Loucy (cell line): ENCODE measurements at regions not wholly inside any gene's neighbourhood (a gene's known extent, or its start where the extent isn't known, plus 50 kb on each side); places are given as distances from the start of the nearest gene placed in this dataset.

ENCODE experiments used
- EZH2phosphoT487 ChIP-seq: fragments of 200-600 bp; IDR thresholded peaks from 2 replicates; pipeline ENCODE4 v1.6.1; 2018; ENCODE audit warnings: antibody characterized with exemption, mild to moderate bottlenecking, moderate library complexity, borderline replicate concordance
- TF ChIP-seq, protein P1 (sequence below): fragments of 200-600 bp; sonication (generic); conservative IDR thresholded peaks from 2 replicates; pipeline ENCODE4 v1.5.1; 2014; ENCODE audit warnings: mild to moderate bottlenecking, antibody characterized with exemption, low read length

GRCh38 chr10:9657530-9657929, 1360.1 kb upstream of the CELF2 start:
- TF ChIP-seq, protein P1, sequence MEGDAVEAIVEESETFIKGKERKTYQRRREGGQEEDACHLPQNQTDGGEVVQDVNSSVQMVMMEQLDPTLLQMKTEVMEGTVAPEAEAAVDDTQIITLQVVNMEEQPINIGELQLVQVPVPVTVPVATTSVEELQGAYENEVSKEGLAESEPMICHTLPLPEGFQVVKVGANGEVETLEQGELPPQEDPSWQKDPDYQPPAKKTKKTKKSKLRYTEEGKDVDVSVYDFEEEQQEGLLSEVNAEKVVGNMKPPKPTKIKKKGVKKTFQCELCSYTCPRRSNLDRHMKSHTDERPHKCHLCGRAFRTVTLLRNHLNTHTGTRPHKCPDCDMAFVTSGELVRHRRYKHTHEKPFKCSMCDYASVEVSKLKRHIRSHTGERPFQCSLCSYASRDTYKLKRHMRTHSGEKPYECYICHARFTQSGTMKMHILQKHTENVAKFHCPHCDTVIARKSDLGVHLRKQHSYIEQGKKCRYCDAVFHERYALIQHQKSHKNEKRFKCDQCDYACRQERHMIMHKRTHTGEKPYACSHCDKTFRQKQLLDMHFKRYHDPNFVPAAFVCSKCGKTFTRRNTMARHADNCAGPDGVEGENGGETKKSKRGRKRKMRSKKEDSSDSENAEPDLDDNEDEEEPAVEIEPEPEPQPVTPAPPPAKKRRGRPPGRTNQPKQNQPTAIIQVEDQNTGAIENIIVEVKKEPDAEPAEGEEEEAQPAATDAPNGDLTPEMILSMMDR = no peak
- TF ChIP-seq EZH2phosphoT487 = no peak
